Hepatocyte (in vitro differentiated cells): ENCODE measurements at regions not wholly inside any gene's neighbourhood (a gene's known extent, or its start where the extent isn't known, plus 50 kb on each side); places are given as distances from the start of the nearest gene placed in this dataset.

Source experiments
- DNase-seq: peaks from one replicate; pipeline ENCODE4 v3.0.0-alpha.2; 2016; ENCODE audit warnings: low spot score
- H2AFZ ChIP-seq: fragments of 200-600 bp; sonication (generic); 2 replicates; pipeline ENCODE4 v1.6.0; 2016; ENCODE audit warnings: antibody characterized with exemption, mild to moderate bottlenecking
- H3K27ac ChIP-seq: fragments of 200-600 bp; sonication (generic); 2 replicates; pipeline ENCODE4 v1.5.1; 2016; ENCODE audit warnings: mild to moderate bottlenecking
- H3K27me3 ChIP-seq: fragments of 200-600 bp; sonication (generic); 2 replicates; pipeline ENCODE4 v1.6.1; 2016
- H3K36me3 ChIP-seq: fragments of 200-600 bp; sonication (generic); replicated peaks from 2 replicates; pipeline ENCODE4 v1.5.1; 2016; ENCODE audit warnings: low read depth; ENCODE audit not compliant: insufficient read depth
- H3K4me1 ChIP-seq: fragments of 200-600 bp; sonication (generic); 2 replicates; pipeline ENCODE4 v1.5.1; 2016; ENCODE audit warnings: mild to moderate bottlenecking, moderate library complexity; ENCODE audit not compliant: insufficient read depth
- H3K4me2 ChIP-seq: fragments of 200-600 bp; sonication (generic); 2 replicates; pipeline ENCODE4 v1.6.0; 2016
- H3K4me3 ChIP-seq: fragments of 200-600 bp; sonication (generic); 2 replicates; pipeline ENCODE4 v1.5.1; 2016; ENCODE audit warnings: mild to moderate bottlenecking
- H3K79me2 ChIP-seq: fragments of 200-600 bp; sonication (generic); 2 replicates; pipeline ENCODE4 v1.6.0; 2017; ENCODE audit warnings: mild to moderate bottlenecking
- H3K9me2 ChIP-seq: fragments of 200-600 bp; sonication (generic); replicated peaks from 2 replicates; pipeline ENCODE4 v1.6.0; 2017; ENCODE audit warnings: mild to moderate bottlenecking; ENCODE audit not compliant: insufficient read depth
- H3K9me3 ChIP-seq: fragments of 200-600 bp; sonication (generic); 2 replicates; pipeline ENCODE4 v1.5.1; 2016; ENCODE audit warnings: low read depth, mild to moderate bottlenecking
- H4K20me1 ChIP-seq: fragments of 200-600 bp; sonication (generic); 2 replicates; pipeline ENCODE4 v1.6.0; 2016; ENCODE audit warnings: mild to moderate bottlenecking; ENCODE audit not compliant: insufficient read depth, poor library complexity, severe bottlenecking
- CTCF ChIP-seq: fragments of 200-600 bp; sonication (generic); IDR thresholded peaks from 2 replicates; pipeline ENCODE4 v1.5.1; 2016; ENCODE audit warnings: antibody characterized with exemption, mild to moderate bottlenecking; ENCODE audit not compliant: poor library complexity
- EZH2 ChIP-seq: fragments of 200-600 bp; sonication (generic); IDR thresholded peaks from 2 replicates; pipeline ENCODE4 v1.6.1; 2016; ENCODE audit warnings: antibody characterized with exemption, mild to moderate bottlenecking, borderline replicate concordance
- EZH2phosphoT487 ChIP-seq: fragments of 200-600 bp; sonication (generic); IDR thresholded peaks from one replicate; pipeline ENCODE4 v1.6.1; 2018; ENCODE audit warnings: antibody characterized with exemption, mild to moderate bottlenecking, low read depth, moderate library complexity; ENCODE audit not compliant: unreplicated experiment, severe bottlenecking
- WGBS: methylation state at CpG from one replicate; pipeline ENCODE4 v1.1.6; 2016; ENCODE audit warnings: low lambda C conversion rate; ENCODE audit errors: missing lambda C conversion rate; 5-methylcytosine and 5-hydroxymethylcytosine counted together

GRCh38 chr21:19941626-19942025 is 1056.6 kb upstream of the NCAM2 start:
- H2AFZ ChIP-seq: no peak overlapping the region
- no peak overlapping the region for H3K27ac ChIP-seq
- no peaks in the 10 kb centered on the region for H3K27me3 ChIP-seq
- TF ChIP-seq EZH2: no peak
- TF ChIP-seq CTCF: no peak
- no peak for TF ChIP-seq EZH2phosphoT487
- DNase-seq: no peak
- no peaks in the 10 kb centered on the region for H3K36me3 ChIP-seq
- H3K4me3 ChIP-seq: no peak overlapping the region
- H3K4me1 ChIP-seq: no peaks in the 10 kb centered on the region
- no peak overlapping the region for H3K4me2 ChIP-seq
- no peaks in the 10 kb centered on the region for H3K9me2 ChIP-seq
- no peaks in the 10 kb centered on the region for H3K79me2 ChIP-seq
- H3K9me3 ChIP-seq: no peaks in the 10 kb centered on the region
- H4K20me1 ChIP-seq: no peaks in the 10 kb centered on the region

- Histone ChIP-seq H3K9me3 (no peaks in the 10 kb centered on the region), H3K4me3 (no peak overlapping the region), H4K20me1 (no peaks in the 10 kb centered on the region), H2AFZ (no peak overlapping the region), H3K4me1 (no peaks in the 10 kb centered on the region), H3K4me2 (no peak overlapping the region), H3K36me3 (no peaks in the 10 kb centered on the region), H3K79me2 (no peaks in the 10 kb centered on the region), H3K27ac (no peak overlapping the region), H3K27me3 (no peaks in the 10 kb centered on the region), H3K9me2 (no peaks in the 10 kb centered on the region)
- no peak for TF ChIP-seq EZH2
- TF ChIP-seq CTCF: no peak
- TF ChIP-seq EZH2phosphoT487: no peak
- WGBS: 95% methylated on average over 2 of the region's 2 CpGs
- no peak for DNase-seq
Measured at GRCh38 chr21:19950347-19950746, 1047.9 kb upstream of the NCAM2 start.

GRCh38 chr21:19969156-19969555 is 1029.1 kb upstream of the NCAM2 start:
- Histone ChIP-seq H3K27ac (no peak overlapping the region), H2AFZ (no peak overlapping the region), H4K20me1 (no peaks in the 10 kb centered on the region), H3K79me2 (no peaks in the 10 kb centered on the region), H3K4me2 (no peak overlapping the region), H3K36me3 (no peaks in the 10 kb centered on the region), H3K9me2 (no peaks in the 10 kb centered on the region), H3K4me3 (no peak overlapping the region), H3K9me3 (peaks cover 5% of the 10 kb centered on the region), H3K4me1 (no peaks in the 10 kb centered on the region), H3K27me3 (no peaks in the 10 kb centered on the region)
- no peak for TF ChIP-seq EZH2
- TF ChIP-seq EZH2phosphoT487: no peak
- no peak for TF ChIP-seq CTCF
- no peak for DNase-seq

- H4K20me1 ChIP-seq: no peaks in the 10 kb centered on the region
- no peak overlapping the region for H3K4me3 ChIP-seq
- TF ChIP-seq CTCF (no peak), EZH2phosphoT487 (no peak), EZH2 (no peak)
- no peaks in the 10 kb centered on the region for H3K9me3 ChIP-seq
- no peaks in the 10 kb centered on the region for H3K9me2 ChIP-seq
- H3K27ac ChIP-seq: no peak overlapping the region
- no peaks in the 10 kb centered on the region for H3K27me3 ChIP-seq
- WGBS: 91% methylated on average over 4 of the region's 4 CpGs
- no peak for DNase-seq
- H3K4me2 ChIP-seq: no peak overlapping the region
- no peaks in the 10 kb centered on the region for H3K36me3 ChIP-seq
- no peaks in the 10 kb centered on the region for H3K79me2 ChIP-seq
- H3K4me1 ChIP-seq: no peaks in the 10 kb centered on the region
- H2AFZ ChIP-seq: no peak overlapping the region
Measured at GRCh38 chr21:19981938-19982337, 1016.3 kb upstream of the NCAM2 start.
